H9 (cell line): ENCODE measurements at regions not wholly inside any gene's neighbourhood (a gene's known extent, or its start where the extent isn't known, plus 50 kb on each side); places are given as distances from the start of the nearest gene placed in this dataset.

Experiments
- DNase-seq: peaks from one replicate; pipeline ENCODE4 v3.0.0-alpha.2; 2017
- H2AFZ ChIP-seq: one replicate; pipeline ENCODE4 v1.6.1; 2013; ENCODE audit warnings: mild to moderate bottlenecking, low read length, control low read depth, moderate library complexity
- H2AK5ac ChIP-seq: 2 replicates; pipeline ENCODE4 v1.6.1; 2013; ENCODE audit warnings: low read length, control low read depth, mixed read lengths; ENCODE audit not compliant: insufficient read length
- H2BK120ac ChIP-seq: one replicate; pipeline ENCODE4 v1.6.1; 2013; ENCODE audit warnings: low read depth, mild to moderate bottlenecking, low read length, control low read depth, inconsistent platforms; ENCODE audit not compliant: poor library complexity, severe bottlenecking
- H2BK12ac ChIP-seq: 2 replicates; pipeline ENCODE4 v1.6.1; 2013; ENCODE audit warnings: low read length, control low read depth, mixed read lengths, low read depth; ENCODE audit not compliant: insufficient read length
- H2BK15ac ChIP-seq: 2 replicates; pipeline ENCODE4 v1.6.1; 2013; ENCODE audit warnings: low read depth, low read length, control low read depth
- H2BK20ac ChIP-seq: one replicate; pipeline ENCODE4 v1.6.1; 2013; ENCODE audit warnings: low read depth, mild to moderate bottlenecking, low read length, control low read depth, inconsistent platforms; ENCODE audit not compliant: poor library complexity, severe bottlenecking
- H2BK5ac ChIP-seq: 2 replicates; pipeline ENCODE4 v1.6.1; 2013; ENCODE audit warnings: low read length, control low read depth, mixed read lengths; ENCODE audit not compliant: insufficient read length
- H3K14ac ChIP-seq: 2 replicates; pipeline ENCODE4 v1.6.1; 2013; ENCODE audit warnings: low read length, control low read depth; ENCODE audit not compliant: insufficient read depth
- H3K18ac ChIP-seq: 2 replicates; pipeline ENCODE4 v1.6.1; 2013; ENCODE audit warnings: low read depth, mild to moderate bottlenecking, mixed read lengths, low read length, control low read depth; ENCODE audit not compliant: insufficient read length
- H3K23ac ChIP-seq: 2 replicates; pipeline ENCODE4 v1.6.1; 2013; ENCODE audit warnings: low read length, control low read depth, mixed read lengths, low read depth; ENCODE audit not compliant: insufficient read length
- H3K23me2 ChIP-seq: 2 replicates; pipeline ENCODE4 v1.6.1; 2013; ENCODE audit warnings: low read depth, mild to moderate bottlenecking, mixed read lengths, low read length, control low read depth; ENCODE audit not compliant: insufficient read length, poor library complexity, severe bottlenecking
- H3K27ac ChIP-seq: 2 replicates; pipeline ENCODE4 v1.5.1; 2013; ENCODE audit warnings: low read length, control low read depth, mixed read lengths, low read depth; ENCODE audit not compliant: insufficient read length
- H3K27me3 ChIP-seq: 2 replicates; pipeline ENCODE4 v1.6.1; 2013; ENCODE audit warnings: low read length, control low read depth, inconsistent platforms; ENCODE audit not compliant: insufficient read depth
- H3K4ac ChIP-seq: 2 replicates; pipeline ENCODE4 v1.6.1; 2013; ENCODE audit warnings: low read depth, mild to moderate bottlenecking, control low read depth, inconsistent platforms, low read length, moderate library complexity
- H3K4me1 ChIP-seq: 2 replicates; pipeline ENCODE4 v1.6.1; 2013; ENCODE audit warnings: low read length, control low read depth, inconsistent platforms; ENCODE audit not compliant: insufficient read depth
- H3K4me2 ChIP-seq: 2 replicates; pipeline ENCODE4 v1.6.1; 2013; ENCODE audit warnings: low read length, control low read depth, mixed read lengths; ENCODE audit not compliant: insufficient read length, insufficient read depth
- H3K56ac ChIP-seq: 2 replicates; pipeline ENCODE4 v1.6.1; 2013; ENCODE audit warnings: low read depth, mild to moderate bottlenecking, mixed read lengths, low read length, control low read depth; ENCODE audit not compliant: insufficient read length
- H3K79me1 ChIP-seq: 2 replicates; pipeline ENCODE4 v1.6.1; 2013; ENCODE audit warnings: low read depth, mild to moderate bottlenecking, moderate library complexity, low read length, control low read depth, inconsistent platforms; ENCODE audit not compliant: insufficient read depth, poor library complexity, severe bottlenecking
- H3K79me2 ChIP-seq: 2 replicates; pipeline ENCODE4 v1.6.1; 2013; ENCODE audit warnings: low read length, control low read depth, inconsistent platforms; ENCODE audit not compliant: insufficient read depth
- H3K9ac ChIP-seq: 2 replicates; pipeline ENCODE4 v1.6.1; 2013; ENCODE audit warnings: low read length, control low read depth, mixed read lengths; ENCODE audit not compliant: insufficient read length; ENCODE audit errors: extremely low read depth
- H3K9me3 ChIP-seq: one replicate; pipeline ENCODE4 v1.6.1; 2013; ENCODE audit warnings: low read depth, low read length, inconsistent platforms; ENCODE audit not compliant: control insufficient read depth
- H3T11ph ChIP-seq: one replicate; pipeline ENCODE4 v1.6.1; 2013; ENCODE audit warnings: mild to moderate bottlenecking, low read length, control low read depth, inconsistent platforms
- H4K20me1 ChIP-seq: one replicate; pipeline ENCODE4 v1.6.1; 2013; ENCODE audit not compliant: control insufficient read depth, insufficient read length, insufficient read depth
- H4K5ac ChIP-seq: 2 replicates; pipeline ENCODE4 v1.6.1; 2013; ENCODE audit warnings: low read depth, mild to moderate bottlenecking, mixed read lengths, low read length, control low read depth; ENCODE audit not compliant: insufficient read length
- H4K8ac ChIP-seq: replicated peaks from 2 replicates; pipeline ENCODE4 v1.6.1; 2013; ENCODE audit warnings: low read length, control low read depth, mixed read lengths, low read depth; ENCODE audit not compliant: insufficient read length
- H4K91ac ChIP-seq: 2 replicates; pipeline ENCODE4 v1.6.1; 2013; ENCODE audit warnings: low read depth, mild to moderate bottlenecking, moderate library complexity, mixed read lengths, low read length, control low read depth; ENCODE audit not compliant: insufficient read length
- H3K27ac Mint-ChIP-seq, 3 experiments: 2 replicates in 2 of 3; 3 replicates in 1 of 3; pipeline ENCODE4 v1.8.0; 2020 to 2021; ENCODE audit warnings: mixed read lengths in 3 of 3, mild to moderate bottlenecking in 1 of 3, moderate library complexity in 1 of 3
- H3K27me3 Mint-ChIP-seq: 2 replicates; pipeline ENCODE4 v1.8.0; 2021; ENCODE audit warnings: low read depth, mild to moderate bottlenecking, moderate library complexity, mixed read lengths
- H3K36me3 Mint-ChIP-seq, 3 experiments: 2 replicates in 2 of 3; 3 replicates in 1 of 3; pipeline ENCODE4 v1.8.0; 2020 to 2021; ENCODE audit warnings: low read depth in 3 of 3, mixed read lengths in 3 of 3; ENCODE audit not compliant: insufficient read depth in 1 of 3
- H3K4me1 Mint-ChIP-seq, 2 experiments: 2 replicates each; pipeline ENCODE4 v1.8.0; 2020; ENCODE audit warnings: mixed read lengths in 2 of 2
- H3K4me3 Mint-ChIP-seq, 2 experiments: 2 replicates in 1 of 2; 3 replicates in 1 of 2; pipeline ENCODE4 v1.8.0; 2020 to 2021; ENCODE audit warnings: mild to moderate bottlenecking in 2 of 2, mixed read lengths in 2 of 2, moderate library complexity in 1 of 2
- H3K9me3 Mint-ChIP-seq, 2 experiments: 2 replicates in 1 of 2; 3 replicates in 1 of 2; pipeline ENCODE4 v1.8.0; 2020; ENCODE audit warnings: mild to moderate bottlenecking in 2 of 2, mixed read lengths in 2 of 2, moderate library complexity in 1 of 2
- WGBS: extraction: QIAGEN DNeasy Blood & Tissue Kit; methylation state at CpG from one replicate; pipeline ENCODE4 v1.1.7; 2013; ENCODE audit warnings: missing lambda C conversion rate, low lambda C conversion rate, mixed read lengths; ENCODE audit not compliant: insufficient read length; ENCODE audit errors: extremely low coverage; 5-methylcytosine and 5-hydroxymethylcytosine counted together
- TF ChIP-seq, protein P1 (sequence below): fragments of 200-600 bp; sonication (generic); conservative IDR thresholded peaks from 3 replicates; pipeline ENCODE4 v1.8.0; 2021; ENCODE audit warnings: antibody characterized with exemption, mild to moderate bottlenecking

GRCh38 chr7:15848901-15849300, 162.4 kb upstream of the MEOX2 start:
- no peak overlapping the region for H3K18ac ChIP-seq
- no peaks in the 10 kb centered on the region; the same call in 1 of the 2 replicates for H3K27me3 ChIP-seq
- H3K4me1 ChIP-seq = no peaks in the 10 kb centered on the region
- no peak overlapping the region for H3K23ac ChIP-seq
- no peaks in the 10 kb centered on the region for H4K20me1 ChIP-seq
- H3K14ac ChIP-seq = no peak overlapping the region
- Mint-ChIP-seq H3K9me3 (no peaks in the 10 kb centered on the region), H3K36me3 (no peaks in the 10 kb centered on the region), H3K27me3 (no peaks in the 10 kb centered on the region), H3K27ac (no peak overlapping the region; a peak in 1 of 7 replicates), H3K4me3 (no peak overlapping the region), H3K4me1 (no peaks in the 10 kb centered on the region)
- no peak overlapping the region for H3K9ac ChIP-seq
- WGBS = no CpG with 5 or more reads among the region's 1 CpG
- H2BK5ac ChIP-seq = no peak overlapping the region
- no peak overlapping the region for H3T11ph ChIP-seq
- H2BK12ac ChIP-seq = no peak overlapping the region
- no peak overlapping the region for H3K56ac ChIP-seq
- H3K27ac ChIP-seq = no peak overlapping the region
- no peak overlapping the region for H2AFZ ChIP-seq
- no peak overlapping the region for H3K4ac ChIP-seq
- H3K4me2 ChIP-seq = no peak overlapping the region
- no peaks in the 10 kb centered on the region for H3K79me1 ChIP-seq
- no peaks in the 10 kb centered on the region for H3K23me2 ChIP-seq
- no peaks in the 10 kb centered on the region for H3K9me3 ChIP-seq
- no peak overlapping the region for H2BK120ac ChIP-seq
- no peak overlapping the region for H2BK15ac ChIP-seq
- no peak for DNase-seq
- H3K79me2 ChIP-seq = no peaks in the 10 kb centered on the region
- TF ChIP-seq, protein P1, sequence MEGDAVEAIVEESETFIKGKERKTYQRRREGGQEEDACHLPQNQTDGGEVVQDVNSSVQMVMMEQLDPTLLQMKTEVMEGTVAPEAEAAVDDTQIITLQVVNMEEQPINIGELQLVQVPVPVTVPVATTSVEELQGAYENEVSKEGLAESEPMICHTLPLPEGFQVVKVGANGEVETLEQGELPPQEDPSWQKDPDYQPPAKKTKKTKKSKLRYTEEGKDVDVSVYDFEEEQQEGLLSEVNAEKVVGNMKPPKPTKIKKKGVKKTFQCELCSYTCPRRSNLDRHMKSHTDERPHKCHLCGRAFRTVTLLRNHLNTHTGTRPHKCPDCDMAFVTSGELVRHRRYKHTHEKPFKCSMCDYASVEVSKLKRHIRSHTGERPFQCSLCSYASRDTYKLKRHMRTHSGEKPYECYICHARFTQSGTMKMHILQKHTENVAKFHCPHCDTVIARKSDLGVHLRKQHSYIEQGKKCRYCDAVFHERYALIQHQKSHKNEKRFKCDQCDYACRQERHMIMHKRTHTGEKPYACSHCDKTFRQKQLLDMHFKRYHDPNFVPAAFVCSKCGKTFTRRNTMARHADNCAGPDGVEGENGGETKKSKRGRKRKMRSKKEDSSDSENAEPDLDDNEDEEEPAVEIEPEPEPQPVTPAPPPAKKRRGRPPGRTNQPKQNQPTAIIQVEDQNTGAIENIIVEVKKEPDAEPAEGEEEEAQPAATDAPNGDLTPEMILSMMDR = no peak
- no peak overlapping the region for H4K5ac ChIP-seq
- no peak overlapping the region for H4K8ac ChIP-seq
- no peak overlapping the region for H2BK20ac ChIP-seq
- H2AK5ac ChIP-seq = no peak overlapping the region
- no peak overlapping the region for H4K91ac ChIP-seq
